SHP77 (cell line): ENCODE measurements at regions not wholly inside any gene's neighbourhood (a gene's known extent, or its start where the extent isn't known, plus 50 kb on each side); places are given as distances from the start of the nearest gene placed in this dataset.
A peak's percentile ranks its signal among the peaks of the same experiment; 100 is the strongest.

Source experiments
- DNase-seq, 2 experiments: peaks; one replicate each; lab custom pipeline; 2025; lab: John Stamatoyannopoulos, UW

DNA sequence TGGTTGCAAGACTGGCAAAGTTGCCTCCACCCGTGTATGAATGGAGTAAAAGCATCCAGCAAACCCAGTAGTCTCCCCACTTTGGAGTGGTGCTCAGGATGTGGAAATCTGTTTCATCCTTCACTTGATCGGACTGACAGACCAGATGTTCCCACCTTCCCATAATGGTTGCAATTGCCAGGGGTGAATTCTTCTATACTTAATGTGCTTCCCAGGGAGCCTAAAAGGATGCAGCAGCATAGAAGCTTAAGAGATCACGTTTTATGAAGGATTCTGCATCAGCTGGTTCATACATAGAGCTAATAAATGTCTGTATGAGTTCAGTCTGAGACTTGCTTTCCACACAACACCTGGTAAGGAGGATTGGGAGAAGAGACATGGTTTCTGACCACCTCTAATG lies 198.8 kb upstream of the S1PR3 start:
- no peak for DNase-seq

DNA sequence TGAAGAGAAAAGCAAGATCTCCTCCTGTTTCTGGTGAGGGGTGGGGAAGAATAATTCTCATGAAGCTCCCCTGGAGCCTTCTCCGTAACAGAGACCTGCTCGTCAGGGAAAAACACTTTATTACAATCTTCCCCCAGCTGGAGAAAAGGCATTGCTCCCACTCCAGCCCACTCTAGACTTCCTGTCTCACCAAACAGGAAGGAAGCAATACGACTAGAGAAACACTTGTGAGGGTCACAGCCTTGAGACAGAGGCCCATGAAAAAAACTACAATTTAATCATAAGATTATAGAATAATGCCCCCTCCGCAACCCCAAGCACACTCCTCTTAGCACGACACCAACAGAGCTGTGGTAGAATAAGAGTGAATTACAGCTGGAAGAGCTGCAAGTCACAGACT lies 197.2 kb upstream of the S1PR3 start:
- no peak for DNase-seq

DNA sequence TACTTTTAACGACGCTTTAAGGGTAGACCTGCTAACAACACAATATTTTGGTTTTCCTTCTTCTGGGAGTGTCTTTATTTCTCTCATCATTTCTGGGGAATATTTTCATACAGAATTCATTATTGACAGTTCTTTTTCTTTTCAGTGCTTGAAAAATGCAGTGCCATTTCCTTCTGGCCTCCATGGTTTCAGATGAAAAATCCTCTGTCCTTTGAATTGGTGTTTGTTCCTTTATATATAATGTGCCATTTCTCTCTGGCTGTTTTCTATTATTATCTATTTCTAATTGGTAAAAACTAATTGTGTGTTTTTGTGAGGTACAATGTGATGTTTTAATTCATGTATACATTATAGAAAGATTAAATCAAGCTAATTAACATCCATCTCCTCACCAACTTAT lies 194.3 kb upstream of the S1PR3 start:
- DNase-seq: no peak

DNA sequence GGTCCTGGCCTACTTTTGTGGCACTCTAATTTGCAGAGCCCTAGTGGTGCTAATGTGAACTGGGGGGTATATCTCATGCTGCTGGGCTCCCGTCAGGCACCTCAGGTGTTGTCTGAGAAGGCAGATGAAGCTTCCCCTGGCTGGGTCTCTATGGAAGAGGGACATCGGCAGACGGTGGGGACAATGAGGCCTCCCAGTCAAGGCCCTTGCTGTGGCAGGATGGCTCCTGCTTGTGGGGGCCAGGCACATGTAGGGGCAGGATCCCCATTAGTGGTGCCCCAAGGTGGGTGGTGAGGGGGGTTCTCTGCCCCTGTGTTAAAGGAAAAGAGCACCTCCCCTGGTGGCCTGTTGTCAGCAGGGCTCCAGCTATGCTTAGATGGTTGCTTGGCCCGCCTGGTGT lies 192.8 kb upstream of the S1PR3 start:
- DNase-seq: no peak

DNA sequence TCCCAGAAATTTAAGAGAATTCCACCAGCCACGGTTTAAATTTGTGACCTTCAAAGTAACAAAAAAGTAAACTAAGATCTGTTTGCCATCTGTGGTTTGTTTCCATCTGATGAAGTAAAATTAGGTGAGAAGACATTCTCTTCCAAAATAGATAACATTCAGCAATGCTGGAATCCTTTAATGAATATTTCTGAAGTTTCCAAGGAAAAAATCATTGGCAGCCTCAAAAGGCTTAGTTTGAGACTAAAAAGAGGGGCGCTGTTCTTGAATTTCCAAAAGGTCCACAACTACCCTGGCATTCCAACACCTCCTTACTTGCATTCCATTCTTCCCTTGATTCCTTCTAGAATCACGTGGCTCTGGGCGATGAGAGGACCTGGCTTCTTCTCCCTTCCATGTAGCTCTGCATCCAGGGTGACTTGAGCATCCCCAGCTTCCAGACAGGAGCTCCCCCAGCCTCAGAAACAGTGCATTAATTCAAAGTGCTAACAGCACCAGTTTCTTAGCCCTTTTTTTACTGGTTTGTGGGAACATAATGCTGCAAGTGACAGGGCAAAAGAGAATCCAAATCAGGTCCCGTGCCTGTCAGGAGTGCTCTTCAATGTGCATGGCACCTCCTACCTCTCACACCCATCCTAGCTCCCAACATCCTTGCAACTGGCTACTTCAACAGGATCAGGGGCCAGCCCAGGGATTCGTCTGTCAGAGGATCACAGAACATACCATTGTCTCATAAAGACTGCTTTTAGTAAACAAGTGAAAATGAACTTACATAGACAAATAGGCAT lies 191.5 kb upstream of the S1PR3 start:
- DNase-seq: no peak

DNA sequence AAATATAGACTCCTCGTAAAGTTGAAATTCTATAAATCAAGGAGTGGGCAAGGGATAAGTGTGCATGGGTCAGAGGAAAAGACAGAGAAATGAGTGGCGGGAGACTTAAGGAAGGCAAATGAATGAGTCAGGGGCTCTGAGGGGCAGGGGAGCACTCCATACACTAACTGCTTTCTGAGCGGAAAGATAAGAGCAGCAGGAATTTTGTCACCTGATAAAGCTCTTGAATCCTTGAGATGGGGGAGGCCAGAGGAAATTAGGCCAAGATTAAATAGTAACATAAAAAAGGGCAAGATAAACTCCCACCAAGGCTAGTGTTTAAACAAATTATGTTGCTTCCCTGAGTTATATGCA lies 191.0 kb upstream of the S1PR3 start:
- DNase-seq: no peak

DNA sequence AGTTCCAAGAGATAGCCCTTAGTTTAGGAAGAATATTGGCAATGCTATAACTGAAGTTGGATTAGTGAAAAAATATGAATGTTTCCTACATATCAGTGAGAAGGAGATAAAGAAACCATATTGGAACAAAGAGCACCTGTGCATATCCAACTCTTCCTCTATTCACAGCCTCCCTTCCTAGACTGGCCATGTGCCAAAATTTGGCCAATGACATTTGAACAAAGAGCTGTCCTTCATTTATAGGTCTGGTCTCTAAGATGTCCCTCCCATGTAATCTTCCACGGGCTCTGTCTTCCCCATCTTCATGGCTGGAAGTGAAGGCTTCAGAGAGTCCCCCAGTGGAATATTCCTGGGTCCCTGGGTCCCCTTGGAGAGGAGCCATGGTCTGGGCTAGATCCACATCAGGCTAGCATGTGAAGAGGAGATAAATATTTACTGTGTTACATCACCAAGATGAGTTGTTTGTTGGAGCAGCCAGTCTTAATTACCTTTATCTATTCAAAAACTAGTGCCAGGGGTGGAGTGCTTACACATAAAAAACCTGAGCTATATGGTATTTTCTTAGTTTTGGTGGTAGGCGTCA lies 190.0 kb upstream of the S1PR3 start:
- DNase-seq: peak; percentile 1

DNA sequence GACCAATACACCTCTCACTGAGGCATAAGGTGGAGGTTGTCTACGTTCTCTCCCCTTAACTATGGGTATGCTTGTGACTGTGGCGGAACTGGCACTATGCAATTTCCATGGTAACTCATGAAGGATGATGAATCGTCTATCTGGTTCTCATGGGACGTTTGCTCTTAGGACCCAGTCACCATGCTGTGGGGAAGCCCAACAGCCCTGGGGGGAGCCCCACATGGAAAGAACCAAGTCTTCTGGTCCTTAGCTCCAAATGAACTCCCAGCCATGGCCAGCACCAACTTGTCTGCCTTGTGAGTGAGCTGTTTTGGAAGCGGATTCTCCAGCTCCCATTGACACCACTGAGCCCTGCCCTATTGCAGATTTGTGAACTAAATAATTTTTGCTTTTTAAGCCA lies 188.7 kb upstream of the S1PR3 start:
- DNase-seq: no peak

DNA sequence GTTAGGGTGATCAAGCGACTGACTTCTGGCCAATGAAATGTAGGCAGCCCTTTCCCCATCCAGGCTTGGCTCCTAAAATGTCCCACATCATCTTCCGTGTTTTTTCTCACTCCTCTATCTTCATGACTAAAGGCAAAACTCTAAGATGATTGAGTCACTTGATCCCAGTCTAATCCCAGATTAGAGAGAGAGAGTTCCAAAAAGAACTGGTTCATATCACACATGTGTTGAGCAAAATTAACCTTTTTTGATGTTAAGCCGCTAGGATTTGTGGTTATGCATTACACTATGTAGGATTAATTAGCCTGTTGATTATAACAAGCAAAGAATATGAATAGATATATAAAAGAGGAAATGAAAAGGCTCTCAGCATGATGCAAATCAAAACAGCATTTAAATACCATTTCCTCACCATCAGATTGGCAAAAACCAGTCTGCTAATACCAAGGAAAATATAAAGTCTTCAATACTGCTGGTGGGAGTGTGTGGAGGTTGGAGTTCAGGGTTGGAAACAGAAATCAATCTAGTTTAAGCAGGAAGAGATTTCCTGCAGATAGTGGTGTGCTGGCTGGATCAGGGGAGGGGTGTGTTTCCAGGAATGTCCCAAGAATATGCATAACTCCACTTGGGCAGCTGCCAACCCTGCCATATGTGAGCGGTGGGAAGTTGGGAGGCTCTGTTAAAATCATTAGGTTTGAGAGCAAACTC lies 187.6 kb upstream of the S1PR3 start:
- DNase-seq: no peak

DNA sequence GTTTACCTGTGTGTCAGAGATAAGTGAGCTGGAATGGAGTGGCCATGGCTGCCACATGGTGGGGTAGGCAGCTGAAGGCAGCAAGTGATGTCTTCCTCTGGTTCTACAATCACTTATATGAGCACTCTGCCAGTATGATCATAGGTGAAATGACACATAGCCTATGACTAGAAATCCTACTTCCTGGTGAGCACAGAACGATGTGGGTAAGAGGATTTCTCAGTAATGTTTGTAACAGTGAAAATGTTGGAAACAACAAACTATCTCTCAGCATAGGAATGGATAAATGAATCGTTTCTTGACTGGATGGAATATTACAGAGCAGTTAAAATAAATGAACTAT lies 187.0 kb upstream of the S1PR3 start:
- DNase-seq: no peak

DNA sequence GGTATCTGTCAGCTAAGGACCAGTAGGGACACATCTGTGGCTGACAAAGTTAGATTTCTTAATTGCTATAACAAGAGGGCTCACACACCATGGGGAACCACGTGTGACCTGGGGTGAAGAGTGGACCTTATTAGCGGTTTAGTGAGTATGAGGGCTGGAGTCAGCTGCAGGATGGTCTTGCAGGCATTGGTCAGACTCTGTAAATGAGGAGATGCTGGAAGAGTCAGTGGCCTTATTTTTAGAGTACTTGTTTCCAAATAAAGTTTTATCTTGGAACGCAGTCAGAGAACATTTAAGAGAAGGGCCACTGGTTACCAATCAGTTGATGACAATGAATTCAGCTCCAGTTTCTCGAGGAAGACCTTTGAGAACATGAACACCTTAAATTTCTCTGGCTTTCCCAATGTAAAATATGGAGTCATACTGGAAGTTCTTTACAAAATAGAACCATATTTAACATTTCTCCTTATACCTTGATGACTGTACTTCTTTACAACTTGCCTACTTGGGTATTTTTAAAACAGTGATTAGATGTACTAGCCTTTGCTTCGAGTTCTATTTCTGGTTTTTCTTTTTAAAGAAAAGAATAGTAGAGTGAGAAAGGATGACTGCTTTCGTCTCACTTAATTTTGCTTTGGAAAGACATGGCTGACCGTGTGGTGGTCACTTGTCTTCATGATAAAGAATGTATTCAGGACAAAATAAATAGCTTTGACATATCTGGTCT lies 185.9 kb upstream of the S1PR3 start:
- no peak for DNase-seq

DNA sequence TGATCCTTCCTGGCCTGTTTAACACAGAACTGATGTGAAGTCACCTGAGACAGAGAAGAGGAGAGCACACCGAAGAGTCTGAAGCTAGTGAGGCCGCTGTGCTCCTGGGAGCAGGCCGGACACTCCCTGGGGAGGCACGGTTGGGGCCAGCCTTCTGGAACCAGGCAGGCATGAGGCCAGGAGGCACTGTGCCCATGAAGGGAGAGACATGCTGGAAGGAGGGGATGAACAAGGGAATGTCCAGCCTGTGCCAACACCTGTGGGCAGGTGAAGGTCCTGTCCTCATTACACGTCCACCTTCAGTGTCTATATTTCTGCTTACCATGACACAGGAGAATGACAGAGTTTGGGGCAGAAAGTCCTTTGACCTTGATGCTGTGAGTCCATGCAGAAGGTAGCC lies 183.8 kb upstream of the S1PR3 start:
- no peak for DNase-seq

DNA sequence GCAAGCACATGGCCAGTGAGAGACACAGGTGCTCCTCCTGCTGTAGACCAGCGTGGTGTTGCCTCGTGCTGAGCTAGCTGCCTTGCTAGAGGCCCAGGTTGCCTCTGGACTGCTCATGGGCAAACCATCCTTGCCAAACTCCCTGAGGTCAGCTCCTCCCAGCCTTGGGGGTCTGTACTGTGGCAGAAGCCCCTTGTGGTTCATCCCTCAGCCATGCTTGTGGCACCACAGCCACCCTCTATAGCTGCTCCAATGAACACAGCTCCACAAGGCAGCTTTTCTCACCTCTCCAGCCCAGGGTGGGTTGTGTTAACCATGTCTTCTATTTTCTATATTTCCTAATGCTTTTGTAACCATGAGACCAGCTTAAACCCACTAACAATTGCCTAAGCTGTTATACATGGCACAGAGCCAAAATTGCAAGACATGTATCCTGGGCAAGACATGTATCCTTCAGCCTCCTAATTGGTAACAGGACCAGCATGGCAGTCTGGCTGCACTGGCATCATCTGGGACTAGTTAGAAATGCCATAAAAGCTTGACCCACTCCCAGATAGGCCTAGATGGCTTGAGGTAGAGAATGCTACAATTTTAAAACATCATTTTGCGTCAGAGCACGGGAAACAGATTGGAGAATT lies 183.1 kb upstream of the S1PR3 start:
- DNase-seq: peak in 1 of 2 experiments; percentile 2

DNA sequence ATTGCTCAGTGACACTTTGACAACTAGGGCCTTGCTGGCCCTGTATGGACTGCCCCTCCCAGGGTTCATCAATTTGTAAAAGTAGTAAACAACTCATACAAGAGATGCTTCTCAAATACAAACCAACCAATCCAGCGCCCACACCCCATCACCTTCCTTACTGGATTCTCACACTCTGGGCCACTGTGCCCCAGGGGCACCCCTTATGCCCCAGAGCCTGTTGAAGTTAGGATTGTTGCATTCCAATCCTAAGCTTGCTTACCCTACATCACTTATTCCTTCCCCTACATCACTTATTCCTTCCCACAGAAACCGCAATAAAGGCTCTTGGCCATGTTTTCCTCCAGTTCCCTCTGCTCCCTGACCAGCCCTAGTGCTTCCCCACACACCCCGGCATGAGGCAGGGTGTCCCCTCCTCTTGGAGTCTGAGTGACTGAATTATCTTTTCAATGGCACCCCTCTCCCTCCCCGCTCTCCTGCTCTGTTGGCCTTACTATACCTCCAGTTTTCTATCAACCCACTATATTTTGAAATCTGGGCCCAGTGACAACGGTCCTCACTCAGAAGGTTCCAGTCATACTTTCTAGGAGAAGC lies 182.4 kb upstream of the S1PR3 start:
- no peak for DNase-seq

DNA sequence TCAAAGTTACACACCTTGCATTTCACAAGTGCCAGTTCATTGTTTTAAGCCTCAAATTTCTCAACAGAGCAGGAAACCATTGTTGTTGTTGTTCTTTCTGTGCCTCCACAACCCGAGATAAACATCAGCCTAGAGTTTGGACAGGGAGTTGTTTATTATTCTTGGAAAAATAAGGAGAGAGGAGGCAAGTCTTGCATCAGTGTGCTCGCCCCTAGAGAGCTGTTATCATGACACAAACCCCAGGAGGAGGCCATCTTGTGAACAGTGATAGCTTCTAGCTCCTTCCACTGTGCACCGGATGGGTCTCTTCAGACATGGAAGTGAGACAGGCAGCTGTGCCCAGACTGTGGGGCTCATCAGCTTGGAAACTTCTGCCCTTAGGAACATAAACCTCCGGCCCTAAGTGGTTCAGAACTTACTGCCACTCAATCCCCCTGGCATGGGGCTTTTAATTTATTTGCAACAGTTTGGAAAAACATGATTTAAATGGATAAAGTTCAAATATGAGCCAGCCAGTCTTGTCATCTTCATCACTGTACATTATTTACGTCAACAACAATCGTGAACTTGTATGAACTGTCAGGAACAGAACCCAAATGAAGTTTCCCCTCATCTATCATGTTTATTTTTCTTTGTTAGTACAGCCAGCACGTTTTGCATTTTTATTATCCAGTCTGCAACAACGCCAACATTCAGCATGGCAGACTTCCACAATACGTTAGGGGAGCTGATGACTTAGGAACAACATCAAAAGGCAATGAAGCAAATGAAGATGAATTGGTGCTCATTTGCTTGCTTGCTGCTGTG lies 181.7 kb upstream of the S1PR3 start:
- no peak for DNase-seq

DNA sequence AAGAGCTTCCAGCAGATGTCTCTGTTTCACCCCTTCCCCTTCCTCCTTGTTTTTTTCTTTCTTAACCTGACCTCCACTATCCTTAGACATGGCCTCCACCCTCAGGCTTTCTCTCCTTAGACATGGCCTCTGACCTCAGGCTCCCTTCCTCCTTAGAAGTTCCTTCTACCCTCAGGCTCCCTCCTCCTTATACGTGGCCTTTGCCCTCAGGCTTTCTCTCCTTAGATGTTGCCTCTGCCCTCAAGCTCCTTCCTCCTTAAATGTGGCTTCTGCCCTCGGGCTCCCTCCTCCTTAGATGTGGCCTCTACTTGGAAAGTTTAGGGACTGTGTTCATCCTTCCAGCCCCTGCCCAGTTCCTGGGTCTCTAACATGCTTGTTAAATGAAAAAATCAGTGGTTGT lies 180.4 kb upstream of the S1PR3 start:
- DNase-seq: no peak

DNA sequence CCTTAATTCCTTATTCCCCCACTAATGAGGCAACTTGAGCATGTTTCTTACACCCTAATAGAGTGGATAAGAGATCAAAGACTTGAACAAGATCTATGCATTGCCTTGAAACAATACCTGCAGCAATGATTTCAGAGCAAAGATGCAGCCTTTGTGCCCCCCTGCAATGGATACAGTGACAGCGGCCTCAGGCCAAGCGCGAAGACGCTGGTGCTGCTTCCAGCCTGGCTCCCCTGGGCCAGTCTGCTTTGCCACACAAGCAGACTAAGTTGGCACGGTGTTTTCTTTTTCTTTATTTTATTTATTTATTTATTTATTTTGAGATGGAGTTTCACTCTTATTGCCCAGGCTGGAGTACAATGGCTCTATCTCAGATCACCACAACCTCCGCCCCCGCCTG lies 179.8 kb upstream of the S1PR3 start:
- no peak for DNase-seq

DNA sequence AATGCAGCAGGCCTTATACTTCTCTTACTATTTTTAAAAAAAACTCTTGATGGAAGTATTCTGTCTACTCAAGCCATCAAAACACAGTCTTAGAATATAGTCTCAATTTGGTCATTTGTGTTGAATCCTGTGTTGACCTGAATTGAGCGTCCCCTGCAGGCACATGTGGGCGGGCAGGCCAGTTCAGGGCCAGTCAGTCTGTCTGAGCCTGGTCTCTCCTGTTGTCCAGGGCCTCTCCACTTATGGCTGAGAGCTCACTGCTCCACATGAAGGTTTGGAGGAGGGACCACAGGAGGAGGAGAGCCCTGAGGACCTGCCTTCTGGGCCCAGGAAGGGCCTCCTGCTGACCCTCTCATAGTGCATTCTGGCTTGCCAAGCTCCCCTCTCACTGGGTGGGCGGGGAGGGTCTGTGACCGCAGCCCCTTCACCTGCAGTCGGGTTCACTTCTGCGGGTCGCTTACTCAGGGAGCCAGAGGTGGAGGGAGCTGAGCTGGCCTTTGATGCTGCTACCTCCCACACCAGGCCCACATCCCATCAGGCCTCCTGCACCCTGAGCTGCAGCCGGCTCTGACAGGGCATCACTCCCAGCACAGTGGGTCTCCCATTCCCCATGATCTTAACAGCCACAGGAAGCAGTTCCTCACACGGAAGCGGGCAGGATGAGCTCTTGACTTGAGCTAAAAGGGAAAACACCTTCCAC lies 178.2 kb upstream of the S1PR3 start:
- DNase-seq: no peak

DNA sequence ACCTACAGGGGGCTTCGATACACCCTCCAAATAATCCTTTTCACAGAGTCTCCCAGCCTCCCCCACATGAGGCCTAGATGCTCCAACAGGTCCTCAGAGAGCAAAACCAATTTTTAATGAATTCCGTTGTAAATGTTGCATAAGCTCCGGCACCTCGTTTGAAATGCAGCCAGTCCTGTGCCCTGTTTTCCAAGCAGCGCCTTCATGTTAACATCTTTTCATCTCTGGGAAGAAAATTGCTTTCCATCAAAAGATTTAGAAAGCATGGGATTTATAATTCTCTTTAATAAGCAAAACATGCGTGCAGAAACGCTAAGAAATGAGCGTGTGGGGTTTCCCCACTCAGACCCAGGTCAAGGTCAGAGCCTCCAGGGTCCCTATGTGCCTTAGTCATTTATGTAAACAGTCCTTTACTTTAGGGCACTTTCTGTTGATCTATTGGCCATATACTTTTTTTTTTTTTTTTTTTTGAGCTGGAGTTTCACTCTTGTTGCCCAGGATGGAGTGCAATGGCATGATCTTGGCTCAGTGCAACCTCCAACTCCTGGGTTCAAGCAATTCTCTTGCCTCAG lies 177.5 kb upstream of the S1PR3 start:
- DNase-seq: no peak

DNA sequence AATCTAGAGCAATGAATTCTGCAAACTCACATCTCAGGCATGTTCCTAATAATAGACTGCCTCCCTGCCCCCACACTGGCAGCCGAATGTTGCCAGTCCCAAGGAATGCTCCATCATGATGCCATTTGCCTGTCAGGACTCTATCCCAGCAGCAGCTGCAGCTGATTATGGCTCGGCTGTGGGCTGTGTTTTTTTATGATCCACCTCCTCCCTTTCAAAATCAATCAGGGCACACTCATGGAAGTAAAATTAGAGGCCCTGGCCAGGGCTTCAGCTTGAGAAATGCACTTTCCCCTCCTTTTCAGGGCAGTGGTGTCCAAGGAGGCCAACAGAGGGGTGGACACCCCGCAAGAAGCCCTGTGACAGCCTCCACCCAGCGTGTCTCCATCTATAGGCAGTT lies 176.7 kb upstream of the S1PR3 start:
- no peak for DNase-seq
